H9 (cell line): ENCODE measurements at regions not wholly inside any gene's neighbourhood (a gene's known extent, or its start where the extent isn't known, plus 50 kb on each side); places are given as distances from the start of the nearest gene placed in this dataset.

ENCODE experiments used
- DNase-seq: peaks from one replicate; pipeline ENCODE4 v3.0.0-alpha.2; 2017
- H2AFZ ChIP-seq: one replicate; pipeline ENCODE4 v1.6.1; 2013; ENCODE audit warnings: mild to moderate bottlenecking, low read length, control low read depth, moderate library complexity
- H2AK5ac ChIP-seq: 2 replicates; pipeline ENCODE4 v1.6.1; 2013; ENCODE audit warnings: low read length, control low read depth, mixed read lengths; ENCODE audit not compliant: insufficient read length
- H2BK120ac ChIP-seq: one replicate; pipeline ENCODE4 v1.6.1; 2013; ENCODE audit warnings: low read depth, mild to moderate bottlenecking, low read length, control low read depth, inconsistent platforms; ENCODE audit not compliant: poor library complexity, severe bottlenecking
- H2BK12ac ChIP-seq: 2 replicates; pipeline ENCODE4 v1.6.1; 2013; ENCODE audit warnings: low read length, control low read depth, mixed read lengths, low read depth; ENCODE audit not compliant: insufficient read length
- H2BK15ac ChIP-seq: 2 replicates; pipeline ENCODE4 v1.6.1; 2013; ENCODE audit warnings: low read depth, low read length, control low read depth
- H2BK20ac ChIP-seq: one replicate; pipeline ENCODE4 v1.6.1; 2013; ENCODE audit warnings: low read depth, mild to moderate bottlenecking, low read length, control low read depth, inconsistent platforms; ENCODE audit not compliant: poor library complexity, severe bottlenecking
- H2BK5ac ChIP-seq: 2 replicates; pipeline ENCODE4 v1.6.1; 2013; ENCODE audit warnings: low read length, control low read depth, mixed read lengths; ENCODE audit not compliant: insufficient read length
- H3K14ac ChIP-seq: 2 replicates; pipeline ENCODE4 v1.6.1; 2013; ENCODE audit warnings: low read length, control low read depth; ENCODE audit not compliant: insufficient read depth
- H3K18ac ChIP-seq: 2 replicates; pipeline ENCODE4 v1.6.1; 2013; ENCODE audit warnings: low read depth, mild to moderate bottlenecking, mixed read lengths, low read length, control low read depth; ENCODE audit not compliant: insufficient read length
- H3K23ac ChIP-seq: 2 replicates; pipeline ENCODE4 v1.6.1; 2013; ENCODE audit warnings: low read length, control low read depth, mixed read lengths, low read depth; ENCODE audit not compliant: insufficient read length
- H3K23me2 ChIP-seq: 2 replicates; pipeline ENCODE4 v1.6.1; 2013; ENCODE audit warnings: low read depth, mild to moderate bottlenecking, mixed read lengths, low read length, control low read depth; ENCODE audit not compliant: insufficient read length, poor library complexity, severe bottlenecking
- H3K27ac ChIP-seq: 2 replicates; pipeline ENCODE4 v1.5.1; 2013; ENCODE audit warnings: low read length, control low read depth, mixed read lengths, low read depth; ENCODE audit not compliant: insufficient read length
- H3K27me3 ChIP-seq: 2 replicates; pipeline ENCODE4 v1.6.1; 2013; ENCODE audit warnings: low read length, control low read depth, inconsistent platforms; ENCODE audit not compliant: insufficient read depth
- H3K4ac ChIP-seq: 2 replicates; pipeline ENCODE4 v1.6.1; 2013; ENCODE audit warnings: low read depth, mild to moderate bottlenecking, control low read depth, inconsistent platforms, low read length, moderate library complexity
- H3K4me1 ChIP-seq: 2 replicates; pipeline ENCODE4 v1.6.1; 2013; ENCODE audit warnings: low read length, control low read depth, inconsistent platforms; ENCODE audit not compliant: insufficient read depth
- H3K4me2 ChIP-seq: 2 replicates; pipeline ENCODE4 v1.6.1; 2013; ENCODE audit warnings: low read length, control low read depth, mixed read lengths; ENCODE audit not compliant: insufficient read length, insufficient read depth
- H3K56ac ChIP-seq: 2 replicates; pipeline ENCODE4 v1.6.1; 2013; ENCODE audit warnings: low read depth, mild to moderate bottlenecking, mixed read lengths, low read length, control low read depth; ENCODE audit not compliant: insufficient read length
- H3K79me1 ChIP-seq: 2 replicates; pipeline ENCODE4 v1.6.1; 2013; ENCODE audit warnings: low read depth, mild to moderate bottlenecking, moderate library complexity, low read length, control low read depth, inconsistent platforms; ENCODE audit not compliant: insufficient read depth, poor library complexity, severe bottlenecking
- H3K79me2 ChIP-seq: 2 replicates; pipeline ENCODE4 v1.6.1; 2013; ENCODE audit warnings: low read length, control low read depth, inconsistent platforms; ENCODE audit not compliant: insufficient read depth
- H3K9ac ChIP-seq: 2 replicates; pipeline ENCODE4 v1.6.1; 2013; ENCODE audit warnings: low read length, control low read depth, mixed read lengths; ENCODE audit not compliant: insufficient read length; ENCODE audit errors: extremely low read depth
- H3K9me3 ChIP-seq: one replicate; pipeline ENCODE4 v1.6.1; 2013; ENCODE audit warnings: low read depth, low read length, inconsistent platforms; ENCODE audit not compliant: control insufficient read depth
- H3T11ph ChIP-seq: one replicate; pipeline ENCODE4 v1.6.1; 2013; ENCODE audit warnings: mild to moderate bottlenecking, low read length, control low read depth, inconsistent platforms
- H4K20me1 ChIP-seq: one replicate; pipeline ENCODE4 v1.6.1; 2013; ENCODE audit not compliant: control insufficient read depth, insufficient read length, insufficient read depth
- H4K5ac ChIP-seq: 2 replicates; pipeline ENCODE4 v1.6.1; 2013; ENCODE audit warnings: low read depth, mild to moderate bottlenecking, mixed read lengths, low read length, control low read depth; ENCODE audit not compliant: insufficient read length
- H4K8ac ChIP-seq: replicated peaks from 2 replicates; pipeline ENCODE4 v1.6.1; 2013; ENCODE audit warnings: low read length, control low read depth, mixed read lengths, low read depth; ENCODE audit not compliant: insufficient read length
- H4K91ac ChIP-seq: 2 replicates; pipeline ENCODE4 v1.6.1; 2013; ENCODE audit warnings: low read depth, mild to moderate bottlenecking, moderate library complexity, mixed read lengths, low read length, control low read depth; ENCODE audit not compliant: insufficient read length
- H3K27ac Mint-ChIP-seq, 3 experiments: 2 replicates in 2 of 3; 3 replicates in 1 of 3; pipeline ENCODE4 v1.8.0; 2020 to 2021; ENCODE audit warnings: mixed read lengths in 3 of 3, mild to moderate bottlenecking in 1 of 3, moderate library complexity in 1 of 3
- H3K27me3 Mint-ChIP-seq: 2 replicates; pipeline ENCODE4 v1.8.0; 2021; ENCODE audit warnings: low read depth, mild to moderate bottlenecking, moderate library complexity, mixed read lengths
- H3K36me3 Mint-ChIP-seq, 3 experiments: 2 replicates in 2 of 3; 3 replicates in 1 of 3; pipeline ENCODE4 v1.8.0; 2020 to 2021; ENCODE audit warnings: low read depth in 3 of 3, mixed read lengths in 3 of 3; ENCODE audit not compliant: insufficient read depth in 1 of 3
- H3K4me1 Mint-ChIP-seq, 2 experiments: 2 replicates each; pipeline ENCODE4 v1.8.0; 2020; ENCODE audit warnings: mixed read lengths in 2 of 2
- H3K4me3 Mint-ChIP-seq, 2 experiments: 2 replicates in 1 of 2; 3 replicates in 1 of 2; pipeline ENCODE4 v1.8.0; 2020 to 2021; ENCODE audit warnings: mild to moderate bottlenecking in 2 of 2, mixed read lengths in 2 of 2, moderate library complexity in 1 of 2
- H3K9me3 Mint-ChIP-seq, 2 experiments: 2 replicates in 1 of 2; 3 replicates in 1 of 2; pipeline ENCODE4 v1.8.0; 2020; ENCODE audit warnings: mild to moderate bottlenecking in 2 of 2, mixed read lengths in 2 of 2, moderate library complexity in 1 of 2
- WGBS: extraction: QIAGEN DNeasy Blood & Tissue Kit; methylation state at CpG from one replicate; pipeline ENCODE4 v1.1.7; 2013; ENCODE audit warnings: missing lambda C conversion rate, low lambda C conversion rate, mixed read lengths; ENCODE audit not compliant: insufficient read length; ENCODE audit errors: extremely low coverage; 5-methylcytosine and 5-hydroxymethylcytosine counted together
- TF ChIP-seq, protein P1 (sequence below): fragments of 200-600 bp; sonication (generic); conservative IDR thresholded peaks from 3 replicates; pipeline ENCODE4 v1.8.0; 2021; ENCODE audit warnings: antibody characterized with exemption, mild to moderate bottlenecking

DNA sequence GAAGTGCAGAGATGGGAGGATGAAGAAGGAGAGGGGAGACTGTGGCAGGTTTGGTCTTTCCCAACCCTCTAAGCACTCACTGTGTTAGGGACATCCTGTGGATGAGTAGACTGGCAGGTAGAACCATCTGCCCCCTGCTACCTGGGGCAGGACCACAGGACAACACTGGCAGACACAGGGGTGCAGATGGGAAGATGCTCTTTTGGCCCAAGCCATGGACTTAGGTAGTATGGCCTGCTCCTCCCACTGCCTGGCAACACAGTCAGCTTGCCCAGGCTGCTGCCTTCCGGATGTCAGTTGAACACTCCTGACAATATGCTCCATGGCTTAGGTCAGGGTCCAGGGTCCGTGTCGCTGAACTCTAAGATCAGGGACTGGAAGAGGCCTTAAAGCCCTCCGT lies 140.7 kb upstream of the NAV2 start:
- Mint-ChIP-seq H3K4me3 (no peak overlapping the region), H3K4me1 (no peaks in the 10 kb centered on the region; a peak in 1 of 4 replicates), H3K27ac (no peak overlapping the region), H3K36me3 (no peaks in the 10 kb centered on the region), H3K27me3 (peaks cover 6% of the 10 kb centered on the region), H3K9me3 (no peaks in the 10 kb centered on the region; a peak in 1 of 5 replicates)
- Histone ChIP-seq H3K79me2 (no peaks in the 10 kb centered on the region), H4K5ac (no peak overlapping the region), H4K8ac (no peak overlapping the region), H2BK20ac (no peak overlapping the region), H2BK5ac (no peak overlapping the region), H3K23me2 (no peaks in the 10 kb centered on the region), H3K4me1 (no peaks in the 10 kb centered on the region), H3K56ac (no peak overlapping the region), H3K27me3 (no peaks in the 10 kb centered on the region), H2AFZ (no peak overlapping the region), H2AK5ac (no peak overlapping the region), H2BK12ac (no peak overlapping the region), H3T11ph (no peak overlapping the region), H3K9ac (no peak overlapping the region), H3K23ac (no peak overlapping the region), H3K9me3 (no peaks in the 10 kb centered on the region), H3K79me1 (no peaks in the 10 kb centered on the region), H3K4me2 (no peak overlapping the region), H4K91ac (no peak overlapping the region), H4K20me1 (no peaks in the 10 kb centered on the region), H3K4ac (no peak overlapping the region), H2BK15ac (no peak overlapping the region), H3K18ac (no peak overlapping the region), H3K14ac (no peak overlapping the region), H3K27ac (no peak overlapping the region), H2BK120ac (no peak overlapping the region)
- no CpG with 5 or more reads among the region's 4 CpGs for WGBS
- DNase-seq = no peak
- TF ChIP-seq, protein P1, sequence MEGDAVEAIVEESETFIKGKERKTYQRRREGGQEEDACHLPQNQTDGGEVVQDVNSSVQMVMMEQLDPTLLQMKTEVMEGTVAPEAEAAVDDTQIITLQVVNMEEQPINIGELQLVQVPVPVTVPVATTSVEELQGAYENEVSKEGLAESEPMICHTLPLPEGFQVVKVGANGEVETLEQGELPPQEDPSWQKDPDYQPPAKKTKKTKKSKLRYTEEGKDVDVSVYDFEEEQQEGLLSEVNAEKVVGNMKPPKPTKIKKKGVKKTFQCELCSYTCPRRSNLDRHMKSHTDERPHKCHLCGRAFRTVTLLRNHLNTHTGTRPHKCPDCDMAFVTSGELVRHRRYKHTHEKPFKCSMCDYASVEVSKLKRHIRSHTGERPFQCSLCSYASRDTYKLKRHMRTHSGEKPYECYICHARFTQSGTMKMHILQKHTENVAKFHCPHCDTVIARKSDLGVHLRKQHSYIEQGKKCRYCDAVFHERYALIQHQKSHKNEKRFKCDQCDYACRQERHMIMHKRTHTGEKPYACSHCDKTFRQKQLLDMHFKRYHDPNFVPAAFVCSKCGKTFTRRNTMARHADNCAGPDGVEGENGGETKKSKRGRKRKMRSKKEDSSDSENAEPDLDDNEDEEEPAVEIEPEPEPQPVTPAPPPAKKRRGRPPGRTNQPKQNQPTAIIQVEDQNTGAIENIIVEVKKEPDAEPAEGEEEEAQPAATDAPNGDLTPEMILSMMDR = no peak
